K562 (cell line): ENCODE measurements at regions not wholly inside any gene's neighbourhood (a gene's known extent, or its start where the extent isn't known, plus 50 kb on each side); places are given as distances from the start of the nearest gene placed in this dataset.

Source experiments
- ATAC-seq: fragments of 200-7000 bp; cut with Tn5 transposase; 3 replicates; pipeline ENCODE4 v1.9.1; 2020; ENCODE audit warnings: moderate library complexity
- BruUV-seq: library from RNA; stranded (reverse); fragments of 400-500 nt; replicated peaks from 2 replicates; lab custom pipeline; 2021; lab: Mats Ljungman, UMichigan
- CTCF ChIA-PET: fragments of 300-600 bp; formaldehyde crosslinking; extraction: SDS; loops from one replicate; lab custom pipeline; 2021; ENCODE audit warnings: low intra/inter-chr PET ratio; lab: Yijun Ruan, JAX
- POLR2A ChIA-PET: fragments of 300-600, 350-650 bp; sonication (Branson Sonifier 250); formaldehyde crosslinking; extraction: SDS; loops from one replicate; lab custom pipeline; 2021; ENCODE audit warnings: antibody characterized with exemption, inconsistent platforms; lab: Yijun Ruan, JAX
- DNase-seq, 4 experiments: peaks; one replicate each; pipeline versions ENCODE4 v3.0.0 to v3.0.0-alpha.2; 2011 to 2018; ENCODE audit warnings: low spot score in 3 of 4, mixed read lengths in 3 of 4; ENCODE audit errors: extremely low read depth in 1 of 4
- FAIRE-seq: peaks from 2 replicates; lab custom pipeline; 2011; peaks lifted over from hg19 to GRCh38; lab: Jason Lieb, UNC
- H2AFZ ChIP-seq: 2 replicates; pipeline ENCODE4 v1.6.0; 2011; ENCODE audit warnings: low read depth, low read length, control low read depth, inconsistent platforms
- H3K27ac ChIP-seq: fragments of 200-600 bp; 3 replicates; pipeline ENCODE4 v1.8.0; 2011; ENCODE audit warnings: low read depth, mild to moderate bottlenecking, control low read depth, inconsistent platforms, low read length, moderate library complexity, mixed read lengths; ENCODE audit errors: extremely low read depth
- H3K27me3 ChIP-seq, 2 experiments: fragments of 300-600 bp in 1 of 2; 2 replicates in 1 of 2; 3 replicates in 1 of 2; pipeline versions ENCODE4 v1.6.0 to v1.8.0; 2011; ENCODE audit warnings: inconsistent platforms in 2 of 2, low read length in 2 of 2, mild to moderate bottlenecking in 1 of 2, mixed read lengths in 1 of 2, moderate library complexity in 1 of 2; ENCODE audit not compliant: control insufficient read depth in 2 of 2, insufficient read depth in 2 of 2
- H3K36me3 ChIP-seq: fragments of 300-600 bp; 3 replicates; pipeline ENCODE4 v1.8.0; 2011; ENCODE audit warnings: mild to moderate bottlenecking, low read length, inconsistent platforms; ENCODE audit not compliant: control insufficient read depth, insufficient read depth
- H3K4me1 ChIP-seq, 2 experiments: fragments of 200-600 bp in 1 of 2; replicated peaks in 1 of 2; 2 replicates in 1 of 2; 3 replicates in 1 of 2; pipeline versions ENCODE4 v1.5.1 to v1.8.0; 2011; ENCODE audit warnings: inconsistent platforms in 2 of 2, low read length in 2 of 2, mild to moderate bottlenecking in 1 of 2, mixed read lengths in 1 of 2, moderate library complexity in 1 of 2; ENCODE audit not compliant: control insufficient read depth in 2 of 2, insufficient read depth in 2 of 2
- H3K4me2 ChIP-seq: 2 replicates; pipeline ENCODE4 v1.6.1; 2011; ENCODE audit warnings: low read length, control low read depth, inconsistent platforms, mixed read lengths; ENCODE audit not compliant: insufficient read depth
- H3K4me3 ChIP-seq: fragments of 200-600 bp; sonication (generic), shearing (Covaris generic); 2 replicates; pipeline ENCODE4 v1.5.1; 2016; ENCODE audit warnings: control low read depth, inconsistent platforms
- H3K79me2 ChIP-seq: fragments of 200-600 bp; 3 replicates; pipeline ENCODE4 v1.8.0; 2011; ENCODE audit warnings: low read length, inconsistent platforms; ENCODE audit not compliant: control insufficient read depth, insufficient read depth
- H3K9ac ChIP-seq, 2 experiments: 2 replicates each; pipeline versions ENCODE4 v1.6.0 to v1.6.1; 2011; ENCODE audit warnings: low read depth in 2 of 2, low read length in 2 of 2, control low read depth in 1 of 2, inconsistent platforms in 1 of 2, mild to moderate bottlenecking in 1 of 2, mixed read lengths in 1 of 2; ENCODE audit not compliant: insufficient read depth in 1 of 2
- H3K9me1 ChIP-seq: one replicate; pipeline ENCODE4 v1.6.0; 2011; ENCODE audit warnings: inconsistent platforms, mild to moderate bottlenecking, low read length, moderate library complexity; ENCODE audit not compliant: control insufficient read depth, insufficient read depth
- H3K9me3 ChIP-seq: replicated peaks from 2 replicates; pipeline ENCODE4 v1.5.1; 2011; ENCODE audit warnings: low read depth, low read length, inconsistent platforms; ENCODE audit not compliant: control insufficient read depth, insufficient read depth
- H4K20me1 ChIP-seq: replicated peaks from 2 replicates; pipeline ENCODE4 v1.6.1; 2011; ENCODE audit warnings: low read length, inconsistent platforms, mixed read lengths; ENCODE audit not compliant: control insufficient read depth, insufficient read depth
- GABPA ChIP-seq: fragments of 200-800 bp; sonication (Bioruptor generic); conservative IDR thresholded peaks from 2 replicates; pipeline ENCODE4 v1.6.1; 2016; ENCODE audit warnings: low read depth, missing genetic modification characterization, missing compliant biosample characterization
- JUND ChIP-seq, 2 experiments: IDR thresholded peaks; 2 replicates in 1 of 2; 3 replicates in 1 of 2; pipeline ENCODE4 v1.6.1; 2011; ENCODE audit warnings: borderline replicate concordance in 2 of 2, low read depth in 2 of 2, low read length in 2 of 2, improper control_type of control experiment in 1 of 2, missing biosample characterization in 1 of 2, missing genetic modification characterization in 1 of 2, missing genetic modification reagents in 1 of 2
- KAT7 ChIP-seq: sonication (generic); formaldehyde crosslinking; IDR thresholded peaks from 2 replicates; pipeline ENCODE4 v1.8.0; 2022; ENCODE audit warnings: missing genetic modification reagents, mild to moderate bottlenecking, borderline replicate concordance
- MITF ChIP-seq: IDR thresholded peaks from 2 replicates; pipeline ENCODE4 v1.6.1; 2014; ENCODE audit warnings: antibody characterized with exemption
- NONO ChIP-seq, 2 experiments: fragments of 200-400 bp in 1 of 2; fragments of 450-650 bp in 1 of 2; formaldehyde crosslinking in 1 of 2; IDR thresholded peaks; 2 replicates each; pipeline ENCODE4 v1.6.1; 2017; ENCODE audit warnings: low read depth in 2 of 2, mild to moderate bottlenecking in 2 of 2, moderate library complexity in 2 of 2, low read length in 1 of 2
- SP1 ChIP-seq: sonication (generic); formaldehyde crosslinking; IDR thresholded peaks from 2 replicates; pipeline ENCODE4 v1.8.1; 2022; ENCODE audit warnings: mild to moderate bottlenecking, missing genetic modification reagents
- TCF15 ChIP-seq: fragments of 250-450 bp; sonication (Bioruptor Pico); IDR thresholded peaks from 2 replicates; pipeline ENCODE4 v1.8.0; 2022; ENCODE audit warnings: moderate library complexity, mild to moderate bottlenecking, inconsistent platforms
- ZNF217 ChIP-seq: sonication (generic); formaldehyde crosslinking; IDR thresholded peaks from 2 replicates; pipeline ENCODE4 v1.8.0; 2022; ENCODE audit warnings: mild to moderate bottlenecking, missing genetic modification reagents
- WGBS: fragments of 100-300 bp; shearing (Covaris generic); methylation state at CpG from one replicate; pipeline ENCODE4 v1.1.6; 2016; ENCODE audit warnings: low coverage, mixed read lengths; ENCODE audit not compliant: insufficient coverage; ENCODE audit errors: missing lambda C conversion rate; 5-methylcytosine and 5-hydroxymethylcytosine counted together
- in situ Hi-C: fragments of 300-500 bp; cut with MboI; formaldehyde crosslinking; loops from 4 replicates; pipeline ENCODE4 v1.15.0; 2018; ENCODE audit warnings: inconsistent platforms, mixed read lengths
- intact Hi-C: fragments of 100-400 bp; cut with micrococcal nuclease; formaldehyde crosslinking; loops from 2 replicates; pipeline ENCODE4 v1.14.2; 2022

DNA sequence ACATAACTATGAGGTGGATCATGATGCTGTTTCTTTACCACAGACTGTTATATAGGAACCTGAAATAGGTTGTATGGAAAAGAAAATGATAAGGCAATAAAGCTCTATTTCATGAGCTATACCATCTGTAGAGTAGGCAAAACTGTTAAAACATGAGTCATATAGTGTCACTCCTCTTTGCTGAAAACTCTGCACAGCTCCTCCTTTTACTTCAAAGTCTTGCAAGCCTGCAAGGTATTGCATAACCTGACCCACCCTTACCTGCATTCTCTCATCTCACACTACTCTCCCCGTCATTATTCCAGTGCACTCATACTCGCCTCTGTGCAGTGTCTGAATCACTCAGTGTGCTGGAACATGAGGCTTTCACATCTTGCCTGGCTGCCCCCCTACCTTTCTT, 790.1 kb downstream of the EFNA5 start:
- H3K27ac ChIP-seq: no peak overlapping the region
- H3K79me2 ChIP-seq: no peaks in the 10 kb centered on the region
- H3K27me3 ChIP-seq: no peaks in the 10 kb centered on the region
- no peak for FAIRE-seq
- no peak overlapping the region for H3K4me2 ChIP-seq
- in situ Hi-C loops (no loop called here), intact Hi-C loops (loop anchor here (5.0 kb wide), 1 partner anchor 257 kb away; no protein-coding TSS in a partner anchor)
- H3K36me3 ChIP-seq: no peaks in the 10 kb centered on the region
- WGBS: 0% methylated on average over 2 of the region's 2 CpGs
- H3K9me3 ChIP-seq: no peaks in the 10 kb centered on the region
- H3K4me3 ChIP-seq: no peak overlapping the region
- ATAC-seq: no peak
- no peaks in the 10 kb centered on the region for H3K9me1 ChIP-seq
- DNase-seq: no peak
- ChIA-PET POLR2A (no interaction called here), CTCF (no interaction called here)
- H3K4me1 ChIP-seq: no peaks in the 10 kb centered on the region
- TF ChIP-seq GABPA (tag): no peak
- no peak for TF ChIP-seq ZNF217
- TF ChIP-seq MITF: no peak
- TF ChIP-seq SP1 (CRISPR knock-in tag): no peak
- no peak for TF ChIP-seq JUND (IDR thresholded peaks at IDR 0.05; ENCODE audit: borderline replicate concordance, low read depth, low read length)
- no peak for TF ChIP-seq JUND (tag; IDR thresholded peaks at IDR 0.05; ENCODE audit: borderline replicate concordance, low read depth, low read length)
- TF ChIP-seq KAT7 (CRISPR knock-in tag): no peak
- TF ChIP-seq TCF15 (CRISPR knock-in tag): no peak
- no peak for TF ChIP-seq NONO (IDR thresholded peaks at IDR 0.05; ENCODE audit: low read depth in 2 of 2, low read length in 1 of 2)
- H2AFZ ChIP-seq: no peak overlapping the region
- no TSS peak for BruUV-seq
- H3K9ac ChIP-seq: no peak overlapping the region
- H4K20me1 ChIP-seq: no peaks in the 10 kb centered on the region
